ENCODE measurements at regions not wholly inside any gene's neighbourhood (a gene's known extent, or its start where the extent isn't known, plus 50 kb on each side); places are given as distances from the start of the nearest gene placed in this dataset.
"Not testable (repeated sequence)": the region's sequence is repeated elsewhere in the genome, so short reads cannot be mapped to it uniquely, and the experiment has no call there.

DNA sequence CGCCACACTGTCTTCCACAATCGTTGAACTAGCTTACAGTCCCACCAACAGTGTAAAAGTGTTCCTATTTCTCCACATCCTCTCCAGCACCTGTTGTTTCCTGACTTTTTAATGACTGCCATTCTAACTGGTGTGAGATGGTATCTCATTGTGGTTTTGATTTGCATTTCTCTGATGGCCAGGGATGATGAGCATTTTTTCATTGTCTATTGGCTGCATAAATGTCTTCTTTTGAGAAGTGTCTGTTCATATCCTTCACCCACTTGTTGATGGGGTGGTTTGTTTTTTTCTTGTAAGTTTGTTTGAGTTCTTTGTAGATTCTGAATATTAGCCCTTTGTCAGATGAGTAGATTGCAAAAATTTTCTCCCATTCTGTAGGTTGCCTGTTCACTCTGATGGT, 74.3 kb upstream of the RELN start:
- TF ChIP-seq YY1 (IDR thresholded peaks at IDR 0.05; ENCODE audit: insufficient read depth, insufficient read length); ZNF274 (IDR thresholded peaks at IDR 0.05; ENCODE audit: low read depth, low read length); SUZ12 (IDR thresholded peaks at IDR 0.05; ENCODE audit: extremely low read depth, insufficient read depth, insufficient read length): not testable (repeated sequence)
